Parathyroid adenoma (tissue), 2 donors: ENCODE measurements at regions not wholly inside any gene's neighbourhood (a gene's known extent, or its start where the extent isn't known, plus 50 kb on each side); places are given as distances from the start of the nearest gene placed in this dataset.

Source experiments
- H2AFZ ChIP-seq: fragments of 300-600 bp; sonication (generic); one replicate; pipeline ENCODE4 v1.7.0; 2017; ENCODE audit warnings: antibody characterized with exemption, mild to moderate bottlenecking
- H3K27ac ChIP-seq: fragments of 300-600 bp; sonication (generic); one replicate; pipeline ENCODE4 v1.7.0; 2017
- H3K27me3 ChIP-seq: fragments of 300-600 bp; sonication (generic); one replicate; pipeline ENCODE4 v1.7.0; 2017; ENCODE audit warnings: low read length; ENCODE audit not compliant: control insufficient read depth, insufficient read depth
- H3K36me3 ChIP-seq: fragments of 300-600 bp; sonication (generic); one replicate; pipeline ENCODE4 v1.7.0; 2017; ENCODE audit warnings: low read length; ENCODE audit not compliant: control insufficient read depth, insufficient read depth
- H3K4me1 ChIP-seq: fragments of 300-600 bp; sonication (generic); one replicate; pipeline ENCODE4 v1.7.0; 2017; ENCODE audit warnings: control low read depth
- H3K4me2 ChIP-seq: fragments of 300-600 bp; sonication (generic); one replicate; pipeline ENCODE4 v1.7.0; 2017; ENCODE audit warnings: low read length
- H3K4me3 ChIP-seq: fragments of 300-600 bp; sonication (generic); one replicate; pipeline ENCODE4 v1.7.0; 2017; ENCODE audit warnings: low read depth, low read length
- H3K79me2 ChIP-seq: fragments of 300-600 bp; sonication (generic); one replicate; pipeline ENCODE4 v1.7.0; 2017; ENCODE audit warnings: control low read depth
- H3K9ac ChIP-seq: fragments of 300-600 bp; sonication (generic); one replicate; pipeline ENCODE4 v1.7.0; 2017; ENCODE audit warnings: mild to moderate bottlenecking
- H3K9me3 ChIP-seq: fragments of 300-600 bp; sonication (generic); one replicate; pipeline ENCODE4 v1.7.0; 2017; ENCODE audit warnings: low read length; ENCODE audit not compliant: control insufficient read depth
- TF ChIP-seq, protein P1 (sequence below): fragments of 300-600 bp; sonication (generic); IDR thresholded peaks from one replicate; pipeline ENCODE4 v1.7.0; 2017; ENCODE audit warnings: antibody characterized with exemption, mild to moderate bottlenecking
- donor health status: primary hyperparathyroidism.

DNA sequence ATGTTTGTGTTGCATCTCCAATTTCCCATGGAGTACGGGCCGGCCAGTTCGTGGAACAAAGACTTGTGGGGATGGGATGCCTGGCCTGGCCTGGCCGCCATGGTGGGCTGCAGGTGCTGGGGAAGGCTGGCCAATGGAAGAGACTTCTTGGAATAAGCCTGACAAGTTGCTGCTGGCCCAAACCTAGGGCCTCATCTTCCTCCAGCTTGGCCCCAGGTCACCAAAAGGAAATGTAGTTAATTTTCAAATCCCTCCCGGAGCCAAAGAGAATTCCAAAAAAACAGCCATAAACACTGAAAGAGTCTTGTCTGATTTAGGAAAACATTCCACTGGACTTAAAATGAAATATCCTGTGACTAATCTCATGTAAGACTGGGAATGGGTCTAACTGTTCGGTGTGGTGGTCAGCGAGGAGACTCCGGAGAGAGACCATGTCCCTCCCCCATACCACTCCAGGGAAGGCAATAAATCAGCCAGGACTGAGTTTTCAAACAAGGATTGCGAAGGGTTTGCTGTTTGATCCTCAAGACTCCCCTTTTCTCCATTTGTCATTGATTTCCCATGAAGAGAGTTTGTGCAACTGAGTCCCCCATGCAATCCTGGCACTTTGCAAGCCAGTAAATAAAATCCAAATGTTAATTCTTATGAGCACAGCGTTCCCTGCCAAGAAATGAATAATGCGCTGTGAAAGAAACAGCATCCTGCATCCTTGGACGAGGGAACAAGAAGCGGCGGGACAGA, 128.7 kb upstream of the HABP2 start:
- H3K27ac ChIP-seq: no peak overlapping the region

DNA sequence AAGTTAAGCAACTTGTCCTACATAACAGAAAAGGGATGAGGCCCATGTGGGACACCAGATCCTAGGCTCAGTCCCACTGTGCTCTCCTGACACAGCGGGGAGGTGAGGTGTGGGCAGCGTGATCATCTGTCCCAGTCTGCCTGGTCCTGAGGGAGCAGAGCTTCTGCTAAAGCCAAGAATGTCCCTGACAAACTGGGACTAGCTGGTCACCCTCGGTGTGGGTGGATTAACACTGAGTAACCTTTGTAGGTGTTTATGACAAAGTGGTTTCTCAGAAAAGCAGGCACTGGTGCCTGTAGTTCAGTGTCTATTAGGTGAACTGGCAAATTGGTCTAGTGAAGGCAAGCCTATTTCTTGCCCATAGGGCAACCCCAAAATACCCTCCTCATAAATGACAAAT, 127.8 kb upstream of the HABP2 start:
- Histone ChIP-seq H3K4me3 (no peak overlapping the region), H3K4me1 (no peaks in the 10 kb centered on the region), H3K9me3 (peaks cover 3% of the 10 kb centered on the region), H3K9ac (no peak overlapping the region), H3K79me2 (no peaks in the 10 kb centered on the region), H3K27ac (no peak overlapping the region), H3K36me3 (no peaks in the 10 kb centered on the region), H3K27me3 (no peaks in the 10 kb centered on the region), H3K4me2 (no peak overlapping the region), H2AFZ (no peak overlapping the region)
- TF ChIP-seq, protein P1, sequence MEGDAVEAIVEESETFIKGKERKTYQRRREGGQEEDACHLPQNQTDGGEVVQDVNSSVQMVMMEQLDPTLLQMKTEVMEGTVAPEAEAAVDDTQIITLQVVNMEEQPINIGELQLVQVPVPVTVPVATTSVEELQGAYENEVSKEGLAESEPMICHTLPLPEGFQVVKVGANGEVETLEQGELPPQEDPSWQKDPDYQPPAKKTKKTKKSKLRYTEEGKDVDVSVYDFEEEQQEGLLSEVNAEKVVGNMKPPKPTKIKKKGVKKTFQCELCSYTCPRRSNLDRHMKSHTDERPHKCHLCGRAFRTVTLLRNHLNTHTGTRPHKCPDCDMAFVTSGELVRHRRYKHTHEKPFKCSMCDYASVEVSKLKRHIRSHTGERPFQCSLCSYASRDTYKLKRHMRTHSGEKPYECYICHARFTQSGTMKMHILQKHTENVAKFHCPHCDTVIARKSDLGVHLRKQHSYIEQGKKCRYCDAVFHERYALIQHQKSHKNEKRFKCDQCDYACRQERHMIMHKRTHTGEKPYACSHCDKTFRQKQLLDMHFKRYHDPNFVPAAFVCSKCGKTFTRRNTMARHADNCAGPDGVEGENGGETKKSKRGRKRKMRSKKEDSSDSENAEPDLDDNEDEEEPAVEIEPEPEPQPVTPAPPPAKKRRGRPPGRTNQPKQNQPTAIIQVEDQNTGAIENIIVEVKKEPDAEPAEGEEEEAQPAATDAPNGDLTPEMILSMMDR: no peak

More for the DNA sequence above, 128.7 kb upstream of the HABP2 start:
- TF ChIP-seq, protein P1: no peak
- Histone ChIP-seq H3K4me3 (no peak overlapping the region), H3K79me2 (no peaks in the 10 kb centered on the region), H2AFZ (no peak overlapping the region), H3K9me3 (peaks cover 3% of the 10 kb centered on the region), H3K4me1 (no peaks in the 10 kb centered on the region), H3K9ac (no peak overlapping the region), H3K4me2 (no peak overlapping the region), H3K27me3 (no peaks in the 10 kb centered on the region), H3K36me3 (no peaks in the 10 kb centered on the region)

DNA sequence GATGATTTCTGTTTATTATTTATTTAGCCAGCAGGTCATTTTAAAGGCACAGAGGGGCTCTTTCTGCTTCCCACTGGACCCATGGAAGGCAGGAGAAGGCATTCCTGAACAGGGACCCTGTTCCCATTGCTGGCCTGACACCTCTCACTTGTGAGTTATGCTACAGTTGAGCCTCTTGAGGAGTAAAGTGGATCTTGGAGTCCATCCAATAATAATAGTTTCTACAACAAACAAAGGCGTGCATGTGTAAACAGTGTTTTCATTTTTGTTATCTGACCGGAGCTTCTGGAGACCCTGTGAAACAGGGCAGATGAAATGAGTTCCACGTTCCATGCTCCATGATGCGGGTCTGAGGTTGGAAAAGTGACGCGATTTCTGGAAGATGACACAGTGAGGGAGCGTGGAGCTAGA, 127.3 kb upstream of the HABP2 start:
- Histone ChIP-seq H3K27ac (no peak overlapping the region), H3K4me3 (no peak overlapping the region), H3K79me2 (no peaks in the 10 kb centered on the region), H3K36me3 (no peaks in the 10 kb centered on the region), H3K27me3 (no peaks in the 10 kb centered on the region), H3K9ac (no peak overlapping the region), H2AFZ (no peak overlapping the region), H3K9me3 (peaks cover 3% of the 10 kb centered on the region), H3K4me1 (no peaks in the 10 kb centered on the region), H3K4me2 (no peak overlapping the region)
- TF ChIP-seq, protein P1: no peak

DNA sequence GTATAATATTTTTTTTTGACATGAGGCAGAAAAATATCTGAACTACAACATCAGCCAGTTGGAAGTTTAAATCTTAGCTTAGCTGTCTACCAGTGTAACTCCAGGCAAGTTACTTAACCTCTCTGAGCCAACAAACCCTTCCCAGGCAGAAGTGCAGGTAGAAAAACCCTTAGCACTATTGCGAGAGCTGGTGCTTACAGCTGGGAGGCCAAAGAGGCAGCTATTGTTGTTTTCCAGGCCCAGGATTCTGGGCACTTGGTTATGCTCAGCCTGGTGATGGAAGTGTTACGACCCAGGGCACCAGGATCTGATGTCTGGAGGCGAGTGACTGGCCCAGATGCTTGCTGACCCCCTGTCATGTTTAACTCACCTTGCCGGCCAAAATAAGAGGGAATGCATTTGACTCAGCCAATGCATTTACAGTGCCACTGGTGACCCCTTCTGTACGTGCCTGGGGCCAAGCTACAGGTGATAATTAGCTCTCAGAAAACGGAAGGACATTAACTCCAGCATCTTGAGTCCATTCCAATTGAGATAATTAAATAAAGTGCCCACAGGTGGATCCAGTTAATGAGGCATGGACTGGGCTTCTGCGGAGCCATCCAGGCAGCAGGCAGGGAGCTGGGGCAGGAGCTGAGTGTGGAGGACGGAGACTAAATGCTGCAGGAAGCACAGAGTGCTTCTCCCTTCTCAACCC, 126.5 kb upstream of the HABP2 start:
- Histone ChIP-seq H3K4me1 (no peaks in the 10 kb centered on the region), H3K9me3 (no peaks in the 10 kb centered on the region), H3K27me3 (no peaks in the 10 kb centered on the region), H3K9ac (no peak overlapping the region), H3K4me2 (no peak overlapping the region), H2AFZ (no peak overlapping the region), H3K79me2 (no peaks in the 10 kb centered on the region), H3K36me3 (no peaks in the 10 kb centered on the region), H3K4me3 (no peak overlapping the region), H3K27ac (no peak overlapping the region)
- TF ChIP-seq, protein P1: no peak
